ENCODE measurements at regions not wholly inside any gene's neighbourhood (a gene's known extent, or its start where the extent isn't known, plus 50 kb on each side); places are given as distances from the start of the nearest gene placed in this dataset.

- no peak for DNase-seq (ENCODE audit: low spot score)
- Mint-ChIP-seq H3K4me1 (ENCODE audit: low read depth) (no peaks in the 10 kb centered on the region), H3K4me3 (ENCODE audit: unreplicated experiment) (no peak overlapping the region), H3K9me3 (ENCODE audit: low read depth) (no peaks in the 10 kb centered on the region), H3K27me3 (ENCODE audit: low read depth) (peaks cover 11% of the 10 kb centered on the region), H3K27ac (ENCODE audit: unreplicated experiment) (no peak overlapping the region), H3K36me3 (ENCODE audit: low read depth) (no peaks in the 10 kb centered on the region)
- no peak for TF ChIP-seq CTCF (IDR thresholded peaks at IDR 0.05)
Measured at GRCh38 chr2:60614319-60614718, 60.9 kb upstream of the BCL11A start.

- no peak for DNase-seq (ENCODE audit: low spot score)
- H3K4me3 Mint-ChIP-seq (ENCODE audit: unreplicated experiment): no peak overlapping the region
- no peaks in the 10 kb centered on the region for H3K9me3 Mint-ChIP-seq (ENCODE audit: low read depth)
- no peak for TF ChIP-seq CTCF (IDR thresholded peaks at IDR 0.05)
- H3K36me3 Mint-ChIP-seq (ENCODE audit: low read depth): no peaks in the 10 kb centered on the region
- no peaks in the 10 kb centered on the region for H3K4me1 Mint-ChIP-seq (ENCODE audit: low read depth)
- H3K27ac Mint-ChIP-seq (ENCODE audit: unreplicated experiment): no peak overlapping the region
- peaks cover 35% of the 10 kb centered on the region for H3K27me3 Mint-ChIP-seq (ENCODE audit: low read depth)
Measured at GRCh38 chr2:60621688-60622429, 68.4 kb upstream of the BCL11A start.

DNA sequence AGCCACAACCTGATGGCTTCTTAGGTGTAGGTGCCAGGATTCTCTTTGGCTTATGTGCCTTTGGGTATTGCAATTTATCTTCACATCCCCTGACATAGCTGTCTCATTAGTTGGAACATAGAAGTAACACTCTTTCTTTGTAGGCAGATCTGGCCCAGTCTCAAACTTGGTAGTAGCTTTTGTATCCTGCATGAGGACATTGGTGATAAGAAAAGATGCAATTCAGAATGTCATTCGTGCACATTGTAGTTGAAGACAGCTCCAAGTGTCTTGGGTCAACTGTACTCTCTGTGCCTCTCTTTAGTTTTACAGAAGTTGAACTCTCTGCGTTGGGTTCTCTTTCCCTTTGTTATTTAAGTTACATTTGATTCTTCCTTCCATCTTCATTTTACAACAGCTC, 69.6 kb upstream of the BCL11A start:
- no peaks in the 10 kb centered on the region for H3K9me3 Mint-ChIP-seq (ENCODE audit: low read depth)
- TF ChIP-seq CTCF (IDR thresholded peaks at IDR 0.05): no peak
- H3K4me3 Mint-ChIP-seq (ENCODE audit: unreplicated experiment): no peak overlapping the region
- H3K36me3 Mint-ChIP-seq (ENCODE audit: low read depth): no peaks in the 10 kb centered on the region
- H3K27ac Mint-ChIP-seq (ENCODE audit: unreplicated experiment): no peak overlapping the region
- no peak for DNase-seq (ENCODE audit: low spot score)
- no peaks in the 10 kb centered on the region for H3K4me1 Mint-ChIP-seq (ENCODE audit: low read depth)
- peaks cover 44% of the 10 kb centered on the region for H3K27me3 Mint-ChIP-seq (ENCODE audit: low read depth)

DNA sequence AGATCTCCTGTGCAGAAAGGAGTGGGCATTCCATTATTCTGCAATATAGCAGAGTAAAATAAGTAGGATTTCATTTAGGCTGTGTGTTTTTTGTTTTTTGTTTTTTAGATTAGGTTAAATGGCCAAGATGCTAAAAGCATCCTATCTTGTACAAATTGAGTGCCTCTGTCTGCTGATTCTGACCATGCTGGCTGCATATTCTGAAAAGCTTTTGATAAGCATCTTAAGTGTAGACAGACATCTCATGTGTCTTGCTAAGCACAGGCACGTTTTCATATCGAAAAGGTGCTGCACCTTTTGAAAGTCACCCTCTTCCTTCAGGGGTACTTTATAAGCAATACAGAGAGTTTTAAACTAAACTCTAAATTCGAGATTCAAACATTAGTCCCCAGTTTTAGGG, 74.0 kb upstream of the BCL11A start:
- Mint-ChIP-seq H3K4me3 (ENCODE audit: unreplicated experiment) (no peak overlapping the region), H3K27ac (ENCODE audit: unreplicated experiment) (no peak overlapping the region), H3K36me3 (ENCODE audit: low read depth) (no peaks in the 10 kb centered on the region), H3K4me1 (ENCODE audit: low read depth) (no peaks in the 10 kb centered on the region), H3K9me3 (ENCODE audit: low read depth) (no peaks in the 10 kb centered on the region), H3K27me3 (ENCODE audit: low read depth) (peaks cover 58% of the 10 kb centered on the region)
- no peak for DNase-seq (ENCODE audit: low spot score)
- no peak for TF ChIP-seq CTCF (IDR thresholded peaks at IDR 0.05)

DNA sequence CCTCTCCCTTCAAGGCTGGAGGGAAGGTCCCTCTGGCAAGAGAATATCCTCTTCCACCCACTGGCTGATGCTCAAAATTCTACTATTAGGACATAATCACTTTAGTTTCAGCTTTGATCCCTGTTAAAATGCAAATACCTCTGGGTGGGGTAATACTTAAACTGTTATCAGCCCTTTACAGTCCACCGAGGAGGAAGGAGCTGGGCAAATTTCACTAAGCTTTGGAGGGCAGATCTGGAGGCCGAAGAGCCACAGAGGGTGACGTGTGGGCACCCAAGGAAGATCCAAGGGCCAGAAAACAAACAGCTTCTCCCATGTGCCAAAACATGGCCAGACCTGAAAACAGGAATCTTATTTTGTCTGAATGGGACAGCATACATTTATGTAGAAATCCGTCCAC, 74.6 kb upstream of the BCL11A start:
- H3K36me3 Mint-ChIP-seq (ENCODE audit: low read depth): no peaks in the 10 kb centered on the region
- no peak overlapping the region for H3K27ac Mint-ChIP-seq (ENCODE audit: unreplicated experiment)
- peaks cover 57% of the 10 kb centered on the region for H3K27me3 Mint-ChIP-seq (ENCODE audit: low read depth)
- TF ChIP-seq CTCF (IDR thresholded peaks at IDR 0.05): no peak
- no peaks in the 10 kb centered on the region for H3K4me1 Mint-ChIP-seq (ENCODE audit: low read depth)
- H3K4me3 Mint-ChIP-seq (ENCODE audit: unreplicated experiment): no peak overlapping the region
- H3K9me3 Mint-ChIP-seq (ENCODE audit: low read depth): no peaks in the 10 kb centered on the region
- no peak for DNase-seq (ENCODE audit: low spot score)
